ENCODE measurements at regions not wholly inside any gene's neighbourhood (a gene's known extent, or its start where the extent isn't known, plus 50 kb on each side); places are given as distances from the start of the nearest gene placed in this dataset.

GRCh38 chr1:17967623-17968255, 139.9 kb upstream of the IGSF21 start:
- no peak for TF ChIP-seq EZH2 (IDR thresholded peaks at IDR 0.05; ENCODE audit: borderline replicate concordance, low read length)
- TF ChIP-seq CTCF (conservative IDR thresholded peaks at IDR 0.05 in 1 of 2, IDR thresholded peaks at IDR 0.05 in 1 of 2; ENCODE audit: extremely low read depth in 1 of 2, insufficient read depth in 1 of 2, low read depth in 1 of 2, low read length in 2 of 2), result no peak
